WERI-Rb-1 (cell line): ENCODE measurements at regions not wholly inside any gene's neighbourhood (a gene's known extent, or its start where the extent isn't known, plus 50 kb on each side); places are given as distances from the start of the nearest gene placed in this dataset.

Experiments used
- DNase-seq: peaks from one replicate; pipeline ENCODE4 v3.0.0-alpha.2; 2020
- H3K27ac ChIP-seq: fragments of 250-450 bp; sonication (Bioruptor Pico); 2 replicates; pipeline ENCODE4 v1.5.1; 2020; ENCODE audit warnings: mild to moderate bottlenecking, moderate library complexity
- H3K27me3 ChIP-seq: fragments of 250-450 bp; sonication (Bioruptor Pico); 2 replicates; pipeline ENCODE4 v1.5.1; 2021; ENCODE audit warnings: mild to moderate bottlenecking, low read depth, moderate library complexity; ENCODE audit not compliant: insufficient read depth, severe bottlenecking
- H3K36me3 ChIP-seq: fragments of 250-450 bp; sonication (Bioruptor Pico); 2 replicates; pipeline ENCODE4 v1.5.1; 2020; ENCODE audit warnings: mild to moderate bottlenecking, moderate library complexity
- H3K4me3 ChIP-seq: 2 replicates; pipeline ENCODE4 v1.5.1; 2011; ENCODE audit warnings: low read depth, mild to moderate bottlenecking, control low read depth, low read length
- H3K9me3 ChIP-seq: fragments of 250-450 bp; sonication (Bioruptor Pico); 2 replicates; pipeline ENCODE4 v1.5.1; 2021; ENCODE audit warnings: mild to moderate bottlenecking, moderate library complexity; ENCODE audit not compliant: severe bottlenecking
- TF ChIP-seq, protein P1 (sequence below): IDR thresholded peaks from 2 replicates; pipeline ENCODE4 v1.5.1; 2011; ENCODE audit warnings: low read depth, mild to moderate bottlenecking, control low read depth, inconsistent platforms, low read length

DNA sequence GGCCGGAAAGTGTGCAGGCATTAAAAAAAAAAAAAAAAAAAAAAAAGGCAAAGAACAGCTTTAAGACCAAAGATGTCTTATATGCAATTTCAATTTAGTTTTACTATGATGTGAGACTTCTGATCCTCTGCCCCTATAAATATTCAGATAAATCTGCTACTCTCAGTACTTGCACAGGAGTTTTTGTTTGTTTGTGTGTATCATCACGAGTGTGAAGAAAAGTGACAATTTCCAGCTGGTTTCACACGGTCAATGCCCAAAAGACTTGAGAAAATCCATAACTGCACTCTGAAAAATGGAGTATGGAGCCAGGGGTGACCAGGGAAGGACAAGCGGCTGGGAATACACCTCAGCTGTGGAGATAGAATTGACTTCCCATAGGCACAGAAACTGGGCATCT lies 757.7 kb downstream of the C6orf118 start:
- Histone ChIP-seq H3K27ac (no peak overlapping the region), H3K9me3 (no peaks in the 10 kb centered on the region), H3K36me3 (no peaks in the 10 kb centered on the region), H3K4me3 (no peak overlapping the region), H3K27me3 (no peaks in the 10 kb centered on the region)
- TF ChIP-seq, protein P1, sequence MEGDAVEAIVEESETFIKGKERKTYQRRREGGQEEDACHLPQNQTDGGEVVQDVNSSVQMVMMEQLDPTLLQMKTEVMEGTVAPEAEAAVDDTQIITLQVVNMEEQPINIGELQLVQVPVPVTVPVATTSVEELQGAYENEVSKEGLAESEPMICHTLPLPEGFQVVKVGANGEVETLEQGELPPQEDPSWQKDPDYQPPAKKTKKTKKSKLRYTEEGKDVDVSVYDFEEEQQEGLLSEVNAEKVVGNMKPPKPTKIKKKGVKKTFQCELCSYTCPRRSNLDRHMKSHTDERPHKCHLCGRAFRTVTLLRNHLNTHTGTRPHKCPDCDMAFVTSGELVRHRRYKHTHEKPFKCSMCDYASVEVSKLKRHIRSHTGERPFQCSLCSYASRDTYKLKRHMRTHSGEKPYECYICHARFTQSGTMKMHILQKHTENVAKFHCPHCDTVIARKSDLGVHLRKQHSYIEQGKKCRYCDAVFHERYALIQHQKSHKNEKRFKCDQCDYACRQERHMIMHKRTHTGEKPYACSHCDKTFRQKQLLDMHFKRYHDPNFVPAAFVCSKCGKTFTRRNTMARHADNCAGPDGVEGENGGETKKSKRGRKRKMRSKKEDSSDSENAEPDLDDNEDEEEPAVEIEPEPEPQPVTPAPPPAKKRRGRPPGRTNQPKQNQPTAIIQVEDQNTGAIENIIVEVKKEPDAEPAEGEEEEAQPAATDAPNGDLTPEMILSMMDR, result no peak
- no peak for DNase-seq

DNA sequence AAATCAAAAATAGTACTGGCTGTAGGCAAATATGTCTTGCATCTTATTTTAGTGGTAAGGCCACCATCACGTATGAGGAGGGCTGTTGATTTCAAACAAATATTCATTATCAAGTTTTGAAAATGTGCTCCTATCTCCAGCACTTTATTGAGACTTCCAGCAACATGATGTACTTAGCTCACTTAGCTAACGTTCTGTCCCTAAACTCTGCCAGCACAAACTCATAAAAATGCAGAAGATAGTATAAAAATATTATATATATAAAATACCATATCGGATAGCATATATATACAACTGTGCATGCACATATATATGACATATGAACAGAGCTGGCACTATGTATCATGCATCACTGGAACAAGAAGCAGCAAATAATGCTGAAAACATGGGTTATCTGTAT lies 762.3 kb downstream of the C6orf118 start:
- DNase-seq, result no peak
- TF ChIP-seq, protein P1, result no peak
- H3K27me3 ChIP-seq, result no peaks in the 10 kb centered on the region
- H3K27ac ChIP-seq, result no peak overlapping the region
- no peaks in the 10 kb centered on the region for H3K9me3 ChIP-seq
- H3K36me3 ChIP-seq, result no peaks in the 10 kb centered on the region
- H3K4me3 ChIP-seq, result no peak overlapping the region

DNA sequence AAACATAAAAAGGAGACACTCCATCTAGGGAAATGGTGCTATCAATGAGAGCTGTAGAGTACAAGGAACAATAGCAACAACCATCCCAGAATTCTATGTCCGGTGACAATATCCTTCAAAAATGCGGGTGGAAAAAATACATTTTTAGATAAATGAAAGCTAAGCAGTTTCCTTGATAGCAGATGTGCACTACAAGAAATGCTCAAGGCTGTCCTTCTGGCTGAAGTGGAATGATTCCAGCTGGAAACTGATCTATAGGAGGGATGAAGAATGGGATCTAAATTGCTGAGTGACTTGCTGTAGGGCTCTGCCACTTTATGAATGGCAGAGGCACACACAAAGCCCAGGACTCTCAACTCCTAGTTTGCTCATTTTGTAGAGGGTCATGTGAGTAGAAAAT lies 763.1 kb downstream of the C6orf118 start:
- TF ChIP-seq, protein P1, result no peak
- Histone ChIP-seq H3K9me3 (no peaks in the 10 kb centered on the region), H3K4me3 (no peak overlapping the region)

DNA sequence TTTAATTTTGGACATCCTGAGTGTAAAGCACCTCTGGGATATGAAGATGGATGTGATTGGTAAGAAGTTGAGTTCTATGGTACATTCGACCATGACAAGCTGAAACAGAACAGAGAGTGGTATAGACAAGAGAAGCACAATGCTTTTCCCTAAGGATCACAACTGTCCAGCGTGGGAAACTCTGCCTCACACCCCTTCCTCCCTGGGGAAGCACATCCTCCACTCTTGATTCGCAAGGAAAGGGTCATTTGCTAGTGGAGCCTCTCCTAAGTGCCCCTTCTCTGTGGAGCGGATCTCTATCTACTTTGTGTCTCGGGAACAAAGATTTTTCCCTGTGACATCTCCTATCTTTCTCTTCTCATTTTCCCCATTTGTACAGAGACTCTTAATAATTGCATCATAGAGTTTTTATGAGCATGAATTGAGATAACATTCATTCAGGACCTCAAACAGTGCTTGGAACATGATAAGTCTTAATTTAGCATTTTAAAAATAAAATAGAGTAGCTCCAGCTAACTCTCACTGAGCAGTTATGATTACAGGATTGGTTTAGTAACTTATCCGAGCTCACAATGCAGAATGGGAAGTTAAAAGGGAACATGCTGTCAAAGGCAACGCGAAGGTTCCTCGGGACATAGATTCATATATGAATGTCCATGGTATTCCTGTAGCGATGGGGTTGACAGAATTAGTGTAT lies 775.2 kb downstream of the C6orf118 start:
- no peak for DNase-seq
- Histone ChIP-seq H3K36me3 (no peaks in the 10 kb centered on the region), H3K27ac (no peak overlapping the region), H3K27me3 (no peaks in the 10 kb centered on the region), H3K4me3 (no peak overlapping the region), H3K9me3 (no peaks in the 10 kb centered on the region)
- TF ChIP-seq, protein P1, result no peak

More for the DNA sequence above, 763.1 kb downstream of the C6orf118 start:
- Histone ChIP-seq H3K36me3 (no peaks in the 10 kb centered on the region), H3K27ac (no peak overlapping the region), H3K27me3 (no peaks in the 10 kb centered on the region)
- no peak for DNase-seq

DNA sequence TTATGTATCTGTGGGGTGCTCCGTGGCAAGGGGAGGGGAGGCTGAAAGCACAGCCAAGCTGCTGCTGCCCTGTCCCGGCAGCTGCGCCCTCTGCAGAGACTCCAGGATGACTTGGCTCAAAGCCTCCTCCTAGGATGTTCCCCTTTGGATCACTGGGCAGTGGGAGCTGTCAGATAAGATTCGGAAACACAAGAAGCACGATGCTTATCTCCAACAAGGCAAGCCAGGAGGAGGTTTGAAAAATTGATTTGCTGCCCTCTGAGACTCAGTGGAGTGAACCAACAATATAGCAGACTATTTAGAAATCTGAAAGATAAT lies 776.4 kb downstream of the C6orf118 start:
- H3K36me3 ChIP-seq, result no peaks in the 10 kb centered on the region
- peak; percentile 76 for DNase-seq
- peak overlapping the region; percentile 17; the same call in 1 of the 2 replicates for H3K27ac ChIP-seq

More for the DNA sequence above, 776.4 kb downstream of the C6orf118 start:
- Histone ChIP-seq H3K9me3 (no peaks in the 10 kb centered on the region), H3K27me3 (no peaks in the 10 kb centered on the region), H3K4me3 (no peak overlapping the region)
- TF ChIP-seq, protein P1, result peak; percentile 48
